IgD-negative memory B cell (primary cell): ENCODE measurements at regions not wholly inside any gene's neighbourhood (a gene's known extent, or its start where the extent isn't known, plus 50 kb on each side); places are given as distances from the start of the nearest gene placed in this dataset.

Experiments used
- H3K27ac Mint-ChIP-seq, 3 donors: one replicate each; pipeline ENCODE4 v1.8.0; 2020 to 2022; ENCODE audit warnings: mild to moderate bottlenecking in 3 of 3, mixed read lengths in 3 of 3, moderate library complexity in 1 of 3
- H3K27me3 Mint-ChIP-seq: one replicate; pipeline ENCODE4 v1.8.0; 2021; ENCODE audit warnings: mixed read lengths
- H3K36me3 Mint-ChIP-seq: one replicate; pipeline ENCODE4 v1.8.0; 2020; ENCODE audit warnings: mild to moderate bottlenecking, mixed read lengths
- H3K4me1 Mint-ChIP-seq, 3 donors: one replicate each; pipeline ENCODE4 v1.8.0; 2020 to 2022; ENCODE audit warnings: mixed read lengths in 3 of 3, mild to moderate bottlenecking in 1 of 3
- H3K4me3 Mint-ChIP-seq, 4 donors: one replicate each; pipeline ENCODE4 v1.8.0; 2020 to 2022; ENCODE audit warnings: mild to moderate bottlenecking in 4 of 4, mixed read lengths in 4 of 4, moderate library complexity in 3 of 4
- H3K9me3 Mint-ChIP-seq, 3 donors: one replicate each; pipeline ENCODE4 v1.8.0; 2020 to 2021; ENCODE audit warnings: mixed read lengths in 3 of 3, mild to moderate bottlenecking in 1 of 3

DNA sequence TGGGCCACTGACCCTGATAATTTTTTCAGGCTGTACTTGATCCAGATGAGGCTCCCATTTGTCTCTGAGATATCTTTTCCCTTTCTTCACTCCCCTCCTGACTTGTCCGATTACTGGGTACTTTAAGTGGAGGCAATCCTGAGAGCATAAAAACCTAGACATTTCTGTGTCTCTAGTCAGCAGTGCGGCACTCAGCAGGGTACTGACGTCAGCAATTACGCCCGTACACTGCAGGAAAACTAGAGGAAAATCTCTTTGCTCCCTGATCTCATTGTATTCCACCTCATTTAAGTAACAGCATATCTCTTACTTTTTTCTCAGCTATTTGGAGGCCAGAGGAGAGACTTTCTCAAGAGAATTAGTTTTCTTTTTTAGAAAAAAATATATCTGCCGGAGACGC lies 315.5 kb upstream of the OR4E1 start:
- Mint-ChIP-seq H3K36me3 (no peaks in the 10 kb centered on the region), H3K27ac (no peak overlapping the region), H3K27me3 (peaks cover 28% of the 10 kb centered on the region), H3K4me3 (no peak overlapping the region), H3K9me3 (no peaks in the 10 kb centered on the region), H3K4me1 (no peaks in the 10 kb centered on the region)

DNA sequence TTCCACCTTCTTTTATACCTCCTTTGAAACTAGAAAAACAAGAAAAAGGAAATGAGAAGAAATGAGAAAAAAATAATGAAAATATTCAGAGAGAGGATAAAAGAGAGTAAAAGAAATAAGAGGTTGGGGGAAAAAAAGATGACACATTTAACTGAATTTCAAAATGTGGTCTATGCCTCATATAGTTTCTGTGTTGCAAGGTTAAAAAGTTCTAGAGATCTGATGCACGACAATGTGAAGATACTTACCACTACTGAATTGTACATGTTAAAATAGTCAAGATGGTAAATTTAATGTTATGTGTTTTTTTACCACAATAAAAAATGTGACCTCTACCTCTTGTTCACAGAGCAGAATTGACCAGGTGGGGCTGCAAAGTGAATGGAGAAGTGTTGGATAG lies 314.8 kb upstream of the OR4E1 start:
- H3K27me3 Mint-ChIP-seq = peaks cover 28% of the 10 kb centered on the region
- H3K36me3 Mint-ChIP-seq = peaks cover 2% of the 10 kb centered on the region
- H3K9me3 Mint-ChIP-seq = no peaks in the 10 kb centered on the region
- no peaks in the 10 kb centered on the region for H3K4me1 Mint-ChIP-seq
- H3K4me3 Mint-ChIP-seq = no peak overlapping the region
- H3K27ac Mint-ChIP-seq = no peak overlapping the region

DNA sequence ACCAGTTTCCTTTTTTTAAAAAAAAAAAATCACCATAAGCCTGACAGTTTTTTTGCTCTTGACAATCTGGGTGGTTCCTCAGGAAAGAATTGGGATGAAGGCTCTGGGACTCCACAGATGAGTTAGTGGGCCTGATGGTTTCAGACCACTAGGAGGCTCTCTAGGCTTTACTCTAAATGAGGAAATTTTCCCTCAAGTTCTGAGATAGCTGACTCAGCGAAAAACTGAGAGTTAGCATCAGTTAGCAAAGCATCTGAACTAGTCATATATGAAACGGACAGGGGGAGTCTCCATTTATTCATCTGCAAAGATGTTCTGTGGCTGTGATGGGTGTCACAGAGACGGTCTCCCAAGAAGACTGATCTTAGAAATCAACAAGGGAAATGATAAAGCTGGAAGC lies 314.3 kb upstream of the OR4E1 start:
- H3K36me3 Mint-ChIP-seq = peaks cover 2% of the 10 kb centered on the region
- peaks cover 23% of the 10 kb centered on the region for H3K27me3 Mint-ChIP-seq
- no peaks in the 10 kb centered on the region for H3K4me1 Mint-ChIP-seq
- H3K4me3 Mint-ChIP-seq = no peak overlapping the region
- no peaks in the 10 kb centered on the region for H3K9me3 Mint-ChIP-seq
- no peak overlapping the region for H3K27ac Mint-ChIP-seq

DNA sequence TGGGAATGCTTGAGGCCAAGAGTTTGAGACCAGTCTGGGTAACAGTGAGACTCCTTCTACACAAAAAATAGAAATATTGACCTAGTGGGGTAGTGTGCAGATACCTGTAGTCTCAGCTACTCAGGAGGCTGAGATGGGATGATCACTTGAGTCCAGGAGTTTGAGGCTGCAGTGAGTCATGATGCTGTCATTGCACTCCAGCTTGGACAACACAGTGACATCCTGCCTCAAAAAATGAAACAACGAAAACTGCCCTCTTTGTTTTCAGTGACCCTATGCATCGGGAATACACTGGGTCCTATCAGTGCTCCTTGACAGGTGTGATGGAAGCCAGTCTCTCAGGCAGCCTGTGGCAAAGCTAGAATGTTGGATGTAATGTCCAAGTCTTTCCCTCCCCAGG lies 311.5 kb upstream of the OR4E1 start:
- no peaks in the 10 kb centered on the region for H3K4me1 Mint-ChIP-seq
- H3K36me3 Mint-ChIP-seq = peaks cover 4% of the 10 kb centered on the region
- H3K27me3 Mint-ChIP-seq = peaks cover 11% of the 10 kb centered on the region
- H3K4me3 Mint-ChIP-seq = no peak overlapping the region
- no peak overlapping the region for H3K27ac Mint-ChIP-seq
- no peaks in the 10 kb centered on the region for H3K9me3 Mint-ChIP-seq

DNA sequence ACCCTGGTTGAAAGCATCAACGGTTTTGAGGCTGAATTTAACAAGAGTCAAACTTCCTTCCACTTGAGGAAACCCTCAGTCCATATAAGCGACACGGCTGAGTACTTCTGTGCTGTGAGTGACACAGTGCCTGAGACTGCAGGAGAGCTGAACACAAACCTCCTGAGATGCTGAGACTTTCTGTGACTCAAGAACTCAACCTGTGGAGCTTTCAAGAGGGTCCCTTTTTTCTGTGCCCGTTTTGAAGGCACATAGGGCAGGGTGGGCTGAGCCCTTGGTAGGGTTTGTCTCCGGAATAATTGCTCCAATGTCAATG lies 305.3 kb upstream of the OR4E1 start:
- H3K4me1 Mint-ChIP-seq = peaks cover 0 to 2% (median 0%) of the 10 kb centered on the region in 3 donors
- H3K4me3 Mint-ChIP-seq = no peak overlapping the region

DNA sequence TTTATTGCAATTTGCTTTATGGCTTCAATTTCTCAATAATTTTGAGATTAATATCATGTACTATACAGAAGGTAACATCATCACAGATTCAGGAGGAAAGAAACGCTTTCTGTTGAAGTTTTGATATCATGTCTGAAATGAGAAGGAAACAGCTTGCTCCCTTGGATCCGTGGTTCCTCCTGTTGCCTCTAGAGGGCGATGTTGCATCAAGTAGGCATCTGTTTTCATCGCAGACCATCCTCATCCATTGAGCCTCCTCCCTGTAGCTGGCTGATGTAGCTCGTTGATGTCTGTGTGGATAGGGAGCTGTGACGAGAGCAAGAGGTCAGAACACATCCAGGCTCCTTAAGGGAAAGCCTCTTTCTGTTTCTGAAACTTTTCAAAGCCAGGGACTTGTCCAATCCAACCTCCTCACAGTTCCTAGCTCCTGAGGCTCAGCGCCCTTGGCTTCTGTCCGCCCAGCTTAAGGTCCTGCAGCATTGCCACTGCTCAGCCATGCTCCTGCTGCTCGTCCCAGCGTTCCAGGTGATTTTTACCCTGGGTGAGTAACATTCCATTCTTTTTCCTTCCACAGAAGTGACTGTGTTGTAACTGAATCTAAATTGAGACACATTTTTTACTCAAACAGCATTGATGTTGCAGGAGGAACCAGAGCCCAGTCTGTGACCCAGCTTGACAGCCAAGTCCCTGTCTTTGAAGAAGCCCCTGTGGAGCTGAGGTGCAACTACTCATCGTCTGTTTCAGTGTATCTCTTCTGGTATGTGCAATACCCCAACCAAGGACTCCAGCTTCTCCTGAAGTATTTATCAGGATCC lies 304.8 kb upstream of the OR4E1 start:
- H3K9me3 Mint-ChIP-seq = no peaks in the 10 kb centered on the region
- H3K4me3 Mint-ChIP-seq = peak overlapping the region in 1 of 4 donors; percentile 6
- peaks cover 0 to 2% (median 0%) of the 10 kb centered on the region in 3 donors for H3K4me1 Mint-ChIP-seq
- peaks cover 21% of the 10 kb centered on the region for H3K27me3 Mint-ChIP-seq
- H3K36me3 Mint-ChIP-seq = peaks cover 2% of the 10 kb centered on the region
- no peak overlapping the region for H3K27ac Mint-ChIP-seq

More for the DNA sequence above, 305.3 kb upstream of the OR4E1 start:
- peaks cover 21% of the 10 kb centered on the region for H3K27me3 Mint-ChIP-seq
- no peak overlapping the region for H3K27ac Mint-ChIP-seq
- no peaks in the 10 kb centered on the region for H3K9me3 Mint-ChIP-seq
- H3K36me3 Mint-ChIP-seq = peaks cover 3% of the 10 kb centered on the region

DNA sequence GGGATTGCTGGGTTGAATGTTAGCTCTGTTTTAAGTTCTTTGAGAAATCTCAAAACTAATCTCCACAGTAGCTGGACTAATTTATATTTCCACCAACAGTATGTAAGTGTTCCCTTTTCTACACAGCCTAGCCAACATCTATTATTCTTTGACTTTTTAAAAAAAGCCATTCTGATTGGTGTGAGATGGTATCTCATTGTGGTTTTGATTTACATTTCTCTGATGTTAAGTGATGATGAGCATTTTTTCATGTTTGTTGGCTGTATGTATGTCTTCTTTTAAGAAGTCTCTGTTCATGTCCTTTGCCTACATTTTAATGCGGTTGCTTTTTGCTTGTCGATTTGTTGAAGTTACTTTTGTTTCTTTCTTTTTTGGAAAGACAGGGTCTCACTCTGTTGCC lies 301.1 kb upstream of the OR4E1 start:
- Mint-ChIP-seq H3K9me3 (no peaks in the 10 kb centered on the region), H3K36me3 (no peaks in the 10 kb centered on the region), H3K4me3 (no peak overlapping the region), H3K27ac (no peak overlapping the region), H3K4me1 (peaks cover 0 to 2% (median 0%) of the 10 kb centered on the region in 3 donors), H3K27me3 (peaks cover 31% of the 10 kb centered on the region)

DNA sequence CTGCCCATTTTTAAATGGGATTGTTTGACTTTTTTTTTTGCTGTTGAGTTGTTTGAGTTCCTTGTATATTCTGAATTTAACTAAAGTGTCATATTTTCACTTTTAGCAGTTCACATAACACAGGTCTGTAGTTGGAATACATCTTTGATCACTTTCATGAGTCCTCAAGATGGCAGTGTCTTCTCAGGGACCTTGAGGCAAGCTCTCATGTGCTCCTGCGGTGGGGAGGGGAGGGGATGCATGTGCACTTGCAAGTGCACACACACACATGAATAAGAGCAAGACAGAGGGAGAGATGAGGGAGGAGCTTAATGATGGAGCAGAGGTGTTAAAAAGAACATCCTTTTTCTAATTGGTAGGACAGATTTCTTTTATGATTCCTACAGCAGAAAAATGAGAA lies 291.4 kb upstream of the OR4E1 start:
- no peaks in the 10 kb centered on the region for H3K4me1 Mint-ChIP-seq
- no peaks in the 10 kb centered on the region for H3K36me3 Mint-ChIP-seq

DNA sequence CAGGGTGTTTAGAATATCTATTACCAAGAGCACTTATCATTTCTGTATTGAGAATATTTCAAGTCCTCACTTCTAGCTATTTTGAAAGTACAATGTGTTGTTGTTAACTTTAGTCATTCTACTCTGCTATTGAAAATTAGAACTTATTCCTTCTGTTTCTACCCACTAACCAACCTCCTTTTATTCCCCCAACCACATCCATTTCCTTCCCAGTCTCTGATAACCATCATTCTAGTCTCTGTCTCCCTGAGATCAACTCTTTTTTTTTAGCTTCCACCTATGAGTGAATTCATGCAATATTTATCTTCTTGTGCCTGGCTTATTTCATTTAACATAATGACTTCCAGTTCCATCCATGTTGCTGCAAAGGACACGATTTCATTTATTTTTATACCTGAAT lies 290.6 kb upstream of the OR4E1 start:
- no peak overlapping the region for H3K27ac Mint-ChIP-seq
- no peak overlapping the region for H3K4me3 Mint-ChIP-seq
- H3K4me1 Mint-ChIP-seq = no peaks in the 10 kb centered on the region
- peaks cover 24% of the 10 kb centered on the region for H3K27me3 Mint-ChIP-seq
- no peaks in the 10 kb centered on the region for H3K36me3 Mint-ChIP-seq
- H3K9me3 Mint-ChIP-seq = peaks cover 0 to 2% (median 0%) of the 10 kb centered on the region in 3 donors

More for the DNA sequence above, 291.4 kb upstream of the OR4E1 start:
- no peak overlapping the region for H3K27ac Mint-ChIP-seq
- peaks cover 0 to 2% (median 0%) of the 10 kb centered on the region in 3 donors for H3K9me3 Mint-ChIP-seq
- peaks cover 27% of the 10 kb centered on the region for H3K27me3 Mint-ChIP-seq
- no peak overlapping the region for H3K4me3 Mint-ChIP-seq

DNA sequence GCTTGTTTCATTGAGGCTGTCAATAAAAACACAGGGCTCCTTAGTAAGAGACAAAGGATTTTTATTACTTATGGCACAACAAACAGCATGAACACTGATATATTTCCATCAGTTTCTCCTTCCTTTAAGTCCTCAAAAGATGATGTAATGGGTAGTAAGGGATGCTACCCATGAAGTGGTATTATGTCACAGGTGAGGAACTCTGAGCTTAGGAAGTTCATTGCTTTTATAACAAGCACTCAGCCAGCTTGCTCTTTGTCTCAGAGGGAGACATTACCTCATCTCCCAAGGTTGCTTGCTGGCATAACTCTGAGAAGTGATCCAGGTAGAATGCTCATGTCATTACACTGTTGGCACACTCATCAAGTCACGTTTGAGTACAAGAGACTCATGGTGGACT lies 287.0 kb upstream of the OR4E1 start:
- Mint-ChIP-seq H3K4me3 (no peak overlapping the region), H3K27ac (no peak overlapping the region), H3K36me3 (no peaks in the 10 kb centered on the region), H3K4me1 (no peaks in the 10 kb centered on the region), H3K27me3 (peaks cover 18% of the 10 kb centered on the region), H3K9me3 (peaks cover 0 to 9% (median 0%) of the 10 kb centered on the region in 3 donors)

DNA sequence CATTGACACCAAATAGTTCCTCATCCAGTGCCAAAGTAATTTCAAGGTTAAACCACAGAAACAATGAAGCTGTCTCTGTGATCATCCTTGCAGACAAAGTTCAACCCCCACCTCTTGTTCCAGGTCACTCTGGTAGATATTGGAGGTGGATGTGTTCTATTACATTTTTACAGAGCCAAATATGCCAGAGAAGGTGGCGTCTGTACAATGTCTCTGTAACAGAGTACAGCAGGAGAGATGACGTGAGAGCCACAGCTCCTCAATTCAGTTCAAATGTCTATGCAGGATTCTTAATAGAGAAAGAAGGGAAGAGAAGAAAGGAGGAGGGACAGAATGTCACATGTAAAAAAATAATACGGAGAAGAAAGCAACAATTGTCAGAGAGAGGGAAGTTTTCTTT lies 268.3 kb upstream of the OR4E1 start:
- Mint-ChIP-seq H3K4me3 (no peak overlapping the region), H3K36me3 (no peaks in the 10 kb centered on the region), H3K9me3 (no peaks in the 10 kb centered on the region), H3K27me3 (peaks cover 19% of the 10 kb centered on the region), H3K4me1 (no peaks in the 10 kb centered on the region), H3K27ac (no peak overlapping the region)

DNA sequence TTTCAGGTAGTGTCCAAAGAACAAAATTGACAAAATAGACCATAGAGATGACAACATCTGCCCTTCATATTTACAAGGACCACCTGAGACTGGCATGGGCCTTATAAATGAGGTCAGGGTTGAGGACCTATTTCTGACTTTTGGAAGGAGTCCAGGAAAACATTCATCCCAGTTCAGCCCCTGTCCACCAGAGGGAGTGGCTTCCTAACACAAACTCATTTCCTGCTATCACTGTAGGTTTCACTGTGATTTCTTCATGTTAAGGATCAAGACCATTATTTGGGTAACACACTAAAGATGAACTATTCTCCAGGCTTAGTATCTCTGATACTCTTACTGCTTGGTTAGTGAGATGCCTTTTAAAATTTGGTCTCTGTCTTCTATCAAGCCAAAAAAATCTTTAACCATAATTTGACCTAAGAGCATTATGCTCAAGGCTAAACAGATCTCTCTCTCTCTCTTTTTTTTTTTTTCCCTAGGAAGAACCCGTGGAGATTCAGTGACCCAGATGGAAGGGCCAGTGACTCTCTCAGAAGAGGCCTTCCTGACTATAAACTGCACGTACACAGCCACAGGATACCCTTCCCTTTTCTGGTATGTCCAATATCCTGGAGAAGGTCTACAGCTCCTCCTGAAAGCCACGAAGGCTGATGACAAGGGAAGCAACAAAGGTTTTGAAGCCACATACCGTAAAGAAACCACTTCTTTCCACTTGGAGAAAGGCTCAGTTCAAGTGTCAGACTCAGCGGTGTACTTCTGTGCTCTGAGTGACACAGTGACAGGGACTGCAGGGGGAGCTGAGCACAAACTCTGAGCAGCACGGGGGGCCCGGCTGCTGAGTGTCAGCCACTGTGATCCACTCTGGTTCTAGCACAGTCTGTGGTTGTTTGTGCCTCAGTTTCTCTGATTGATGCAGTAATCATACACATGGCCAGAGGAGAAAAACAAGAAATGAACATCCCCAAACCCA lies 267.6 kb upstream of the OR4E1 start:
- no peak overlapping the region for H3K4me3 Mint-ChIP-seq
- H3K9me3 Mint-ChIP-seq = no peaks in the 10 kb centered on the region
- H3K36me3 Mint-ChIP-seq = no peaks in the 10 kb centered on the region
- no peaks in the 10 kb centered on the region for H3K4me1 Mint-ChIP-seq
- H3K27ac Mint-ChIP-seq = no peak overlapping the region
- H3K27me3 Mint-ChIP-seq = peaks cover 19% of the 10 kb centered on the region

DNA sequence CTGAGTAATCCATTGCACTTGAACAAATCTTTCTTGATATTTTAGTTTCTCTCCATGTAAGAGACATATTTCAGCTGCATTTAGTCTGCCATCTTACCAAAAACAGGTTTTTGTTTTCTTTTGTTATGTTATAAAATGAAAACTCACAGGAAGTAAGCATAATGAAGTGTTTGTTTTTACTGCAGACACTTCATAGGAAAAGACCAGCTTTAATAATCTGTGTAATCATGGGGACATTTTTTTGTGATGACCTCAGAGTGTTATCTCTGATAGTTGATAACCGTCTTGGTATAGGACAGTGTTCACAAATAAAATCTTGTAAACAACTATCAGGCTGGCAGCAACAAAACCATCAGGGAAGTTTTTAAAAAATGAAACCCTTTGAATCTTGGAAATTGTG lies 266.2 kb upstream of the OR4E1 start:
- Mint-ChIP-seq H3K27me3 (peaks cover 12% of the 10 kb centered on the region), H3K4me3 (no peak overlapping the region), H3K27ac (no peak overlapping the region), H3K4me1 (no peaks in the 10 kb centered on the region), H3K36me3 (no peaks in the 10 kb centered on the region), H3K9me3 (no peaks in the 10 kb centered on the region)

DNA sequence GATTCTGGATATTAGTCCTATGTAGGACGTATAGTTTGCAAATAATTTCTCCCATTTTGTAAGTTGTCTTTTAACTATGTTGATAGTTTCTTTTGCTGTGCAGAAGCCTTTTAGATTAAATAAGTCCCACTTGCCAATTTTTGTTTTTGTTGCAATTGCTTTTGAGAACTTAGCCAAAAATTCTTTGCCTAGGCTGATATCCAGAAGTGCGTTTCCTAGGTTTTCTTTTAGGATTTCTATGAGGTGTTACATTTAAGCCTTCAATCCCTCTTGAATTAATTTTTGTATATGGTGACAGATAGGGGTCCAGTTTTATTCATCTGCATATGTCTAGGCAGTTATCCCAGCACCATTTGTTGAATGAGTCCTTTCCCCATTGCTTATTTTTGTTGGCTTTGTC lies 264.4 kb upstream of the OR4E1 start:
- Mint-ChIP-seq H3K4me1 (peaks cover 0 to 2% (median 2%) of the 10 kb centered on the region in 3 donors), H3K36me3 (no peaks in the 10 kb centered on the region), H3K27me3 (peaks cover 6% of the 10 kb centered on the region), H3K27ac (no peak overlapping the region), H3K4me3 (no peak overlapping the region), H3K9me3 (no peaks in the 10 kb centered on the region)

DNA sequence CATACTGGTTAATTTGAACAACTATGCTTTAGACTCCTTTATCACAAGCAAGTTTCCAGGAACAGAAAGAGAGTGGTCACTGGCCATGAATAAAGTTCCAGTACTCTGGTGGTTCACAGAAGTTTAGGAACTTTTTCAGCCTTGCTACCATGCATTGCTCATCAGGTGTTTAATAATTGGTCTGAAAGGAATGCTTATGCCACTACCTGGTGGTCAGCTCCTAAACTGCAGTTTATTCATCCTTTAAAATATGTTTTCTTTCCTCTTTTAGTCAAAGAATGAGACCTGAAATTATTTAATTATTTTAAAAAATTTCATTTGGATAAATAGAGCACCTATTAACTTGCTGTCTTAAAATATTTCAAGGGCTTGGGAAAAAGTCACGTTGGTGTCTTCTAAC lies 260.1 kb upstream of the OR4E1 start:
- Mint-ChIP-seq H3K4me3 (no peak overlapping the region), H3K36me3 (no peaks in the 10 kb centered on the region), H3K27ac (no peak overlapping the region), H3K4me1 (peaks cover 0 to 2% (median 2%) of the 10 kb centered on the region in 3 donors), H3K27me3 (peaks cover 5% of the 10 kb centered on the region), H3K9me3 (no peaks in the 10 kb centered on the region)
